ENCODE measurements at regions not wholly inside any gene's neighbourhood (a gene's known extent, or its start where the extent isn't known, plus 50 kb on each side); places are given as distances from the start of the nearest gene placed in this dataset.
A peak's percentile ranks its signal among the peaks of the same experiment; 100 is the strongest.

- DNase-seq: no peak
Measured at GRCh38 chr1:38536089-38536488, 323.5 kb downstream of the RRAGC start.

- no peak for DNase-seq
Measured at GRCh38 chr1:38534473-38534823, 325.1 kb downstream of the RRAGC start.

GRCh38 chr1:38533772-38534472 is 325.6 kb downstream of the RRAGC start:
- DNase-seq: peak; percentile 56

- no peak for DNase-seq
Measured at GRCh38 chr1:38530957-38531356, 328.6 kb downstream of the RRAGC start.

GRCh38 chr1:38529946-38530345 is 329.6 kb downstream of the RRAGC start:
- no peak for DNase-seq

- no peak for DNase-seq
Measured at GRCh38 chr1:38529391-38529790, 330.2 kb downstream of the RRAGC start.

- no peak for DNase-seq
Measured at GRCh38 chr1:38528623-38529022, 330.9 kb downstream of the RRAGC start.

- DNase-seq: peak; percentile 70
Measured at GRCh38 chr1:38527373-38527966, 332.1 kb downstream of the RRAGC start.

- DNase-seq: no peak
Measured at GRCh38 chr1:38526046-38526445, 333.5 kb downstream of the RRAGC start.

- no peak for DNase-seq
Measured at GRCh38 chr1:38525343-38526043, 334.1 kb downstream of the RRAGC start.

- DNase-seq: no peak
Measured at GRCh38 chr1:38524025-38524641, 335.4 kb downstream of the RRAGC start.

- DNase-seq: no peak
Measured at GRCh38 chr1:38523568-38523939, 336.0 kb downstream of the RRAGC start.

- DNase-seq: no peak
Measured at GRCh38 chr1:38522915-38523567, 336.5 kb downstream of the RRAGC start.

- DNase-seq: no peak
Measured at GRCh38 chr1:38516560-38516959, 343.0 kb downstream of the RRAGC start.

- no peak for DNase-seq
Measured at GRCh38 chr1:38512789-38513188, 346.8 kb downstream of the RRAGC start.

GRCh38 chr1:38512024-38512767 is 347.4 kb downstream of the RRAGC start:
- DNase-seq: no peak

GRCh38 chr1:38508232-38508631 is 351.3 kb downstream of the RRAGC start:
- DNase-seq: no peak

GRCh38 chr1:38507563-38507962 is 352.0 kb downstream of the RRAGC start:
- DNase-seq: no peak

GRCh38 chr1:38505944-38506343 is 353.6 kb downstream of the RRAGC start:
- no peak for DNase-seq

- no peak for DNase-seq
Measured at GRCh38 chr1:38502758-38503157, 356.8 kb downstream of the RRAGC start.

GRCh38 chr1:38500891-38501290 is 358.7 kb downstream of the RRAGC start:
- DNase-seq: no peak

GRCh38 chr1:38500352-38500751 is 359.2 kb downstream of the RRAGC start:
- no peak for DNase-seq

GRCh38 chr1:38498686-38499085 is 360.9 kb downstream of the RRAGC start:
- DNase-seq: no peak

Measured in activated CD4-positive, alpha-beta T cell treated with anti-CD3 and anti-CD28 coated beads, Interleukin-10, Interleukin-2, amounts not matched to agents 100 ng/mL and 50 ng/mL, durations not matched to agents 16 hours and 8 hours (primary cell).